ENCODE measurements at regions not wholly inside any gene's neighbourhood (a gene's known extent, or its start where the extent isn't known, plus 50 kb on each side); places are given as distances from the start of the nearest gene placed in this dataset.

- in situ Hi-C loops (cut with MboI) (no loop called here), intact Hi-C loops (cut with micrococcal nuclease) (no loop called here)
- DNase-seq (ENCODE audit: extremely low read depth in 1 of 4, low spot score in 3 of 4) (no peak), ATAC-seq (no peak), FAIRE-seq (no peak)
- Histone ChIP-seq H3K27ac (ENCODE audit: extremely low read depth, low read depth, low read length) (no peak overlapping the region), H3K4me1 (replicated peaks in 1 of 2; ENCODE audit: control insufficient read depth in 2 of 2, insufficient read depth in 2 of 2, low read length in 2 of 2) (no peaks in the 10 kb centered on the region), H3K9me3 (replicated peaks; ENCODE audit: control insufficient read depth, insufficient read depth, low read depth, low read length) (no peaks in the 10 kb centered on the region), H3K79me2 (ENCODE audit: control insufficient read depth, insufficient read depth, low read length) (no peaks in the 10 kb centered on the region), H3K27me3 (ENCODE audit: control insufficient read depth in 2 of 2, insufficient read depth in 2 of 2, low read length in 2 of 2) (peaks cover 9 to 67% of the 10 kb centered on the region in 2 experiments; a peak in 4 of 5 replicates), H3K9ac (ENCODE audit: insufficient read depth in 1 of 2, low read depth in 2 of 2, low read length in 2 of 2) (no peak overlapping the region), H3K4me3 (no peak overlapping the region), H2AFZ (ENCODE audit: low read depth, low read length) (no peak overlapping the region), H3K36me3 (ENCODE audit: control insufficient read depth, insufficient read depth, low read length) (no peaks in the 10 kb centered on the region), H3K9me1 (ENCODE audit: control insufficient read depth, insufficient read depth, low read length) (no peaks in the 10 kb centered on the region), H4K20me1 (replicated peaks; ENCODE audit: control insufficient read depth, insufficient read depth, low read length) (peaks cover 14% of the 10 kb centered on the region; the same call in 1 of the 2 replicates), H3K4me2 (ENCODE audit: insufficient read depth, low read length) (no peak overlapping the region)
- ChIA-PET POLR2A (no interaction called here), CTCF (ENCODE audit: low intra/inter-chr PET ratio) (no interaction called here)
- TF ChIP-seq KDM2B (CRISPR knock-in tag; IDR thresholded peaks at IDR 0.05) (no peak), GTF2E2 (tag; IDR thresholded peaks at IDR 0.05) (no peak), ZNF133 (CRISPR knock-in tag; IDR thresholded peaks at IDR 0.05) (no peak), ZNF445 (CRISPR knock-in tag; IDR thresholded peaks at IDR 0.05; ENCODE audit: low read depth) (no peak), HDAC6 (IDR thresholded peaks at IDR 0.05; ENCODE audit: low read depth, low read length) (no peak), RHOXF2B (CRISPR knock-in tag; conservative IDR thresholded peaks at IDR 0.05) (no peak), PML (IDR thresholded peaks at IDR 0.05; ENCODE audit: low read length) (no peak), MED1 (CRISPR knock-in tag; IDR thresholded peaks at IDR 0.05; ENCODE audit: borderline replicate concordance) (no peak), ARID2 (IDR thresholded peaks at IDR 0.05) (no peak), ZNF780A (CRISPR knock-in tag; IDR thresholded peaks at IDR 0.05) (no peak), RBM22 (IDR thresholded peaks at IDR 0.05; ENCODE audit: low read depth, low read length, poor library complexity, severe bottlenecking) (no peak), HSF4 (CRISPR knock-in tag; IDR thresholded peaks at IDR 0.05; ENCODE audit: borderline replicate concordance) (no peak), KAT8 (IDR thresholded peaks at IDR 0.05; ENCODE audit: low read depth) (no peak), THRA (IDR thresholded peaks at IDR 0.05) (no peak), NFRKB (IDR thresholded peaks at IDR 0.05; ENCODE audit: low read depth) (no peak), COPS2 (conservative IDR thresholded peaks at IDR 0.05) (no peak), TCFL5 (CRISPR knock-in tag; conservative IDR thresholded peaks at IDR 0.05) (no peak), MEIS2 (IDR thresholded peaks at IDR 0.05; ENCODE audit: partially characterized antibody) (no peak)
- TF ChIP-seq, protein P1, sequence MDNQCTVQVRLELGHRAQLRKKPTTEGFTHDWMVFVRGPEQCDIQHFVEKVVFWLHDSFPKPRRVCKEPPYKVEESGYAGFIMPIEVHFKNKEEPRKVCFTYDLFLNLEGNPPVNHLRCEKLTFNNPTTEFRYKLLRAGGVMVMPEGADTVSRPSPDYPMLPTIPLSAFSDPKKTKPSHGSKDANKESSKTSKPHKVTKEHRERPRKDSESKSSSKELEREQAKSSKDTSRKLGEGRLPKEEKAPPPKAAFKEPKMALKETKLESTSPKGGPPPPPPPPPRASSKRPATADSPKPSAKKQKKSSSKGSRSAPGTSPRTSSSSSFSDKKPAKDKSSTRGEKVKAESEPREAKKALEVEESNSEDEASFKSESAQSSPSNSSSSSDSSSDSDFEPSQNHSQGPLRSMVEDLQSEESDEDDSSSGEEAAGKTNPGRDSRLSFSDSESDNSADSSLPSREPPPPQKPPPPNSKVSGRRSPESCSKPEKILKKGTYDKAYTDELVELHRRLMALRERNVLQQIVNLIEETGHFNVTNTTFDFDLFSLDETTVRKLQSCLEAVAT (IDR thresholded peaks at IDR 0.05) = no peak
- 3% methylated on average over 6 of the region's 6 CpGs for WGBS (ENCODE audit: insufficient coverage, low coverage, missing lambda C conversion rate)
- no TSS peak for BruUV-seq (replicated peaks)
These were observed 152.8 kb downstream of the OLFM1 start for GRCh38 chr9:135240222-135240621.

Measured in K562 (cell line).